Neutrophil (primary cell): ENCODE measurements at regions not wholly inside any gene's neighbourhood (a gene's known extent, or its start where the extent isn't known, plus 50 kb on each side); places are given as distances from the start of the nearest gene placed in this dataset.

Experiments used
- H3K27ac ChIP-seq: fragments of 200-600 bp; sonication (generic); 2 replicates; pipeline ENCODE4 v1.5.1; 2016; ENCODE audit warnings: mild to moderate bottlenecking, moderate library complexity
- H3K27me3 ChIP-seq: fragments of 200-600 bp; sonication (generic); 2 replicates; pipeline ENCODE4 v1.6.0; 2016; ENCODE audit warnings: mild to moderate bottlenecking
- H3K36me3 ChIP-seq: fragments of 200-600 bp; sonication (generic); 2 replicates; pipeline ENCODE4 v1.5.1; 2017
- H3K4me1 ChIP-seq, 2 experiments: fragments of 200-600 bp in 1 of 2; sonication (generic) in 1 of 2; 1 replicate in 1 of 2; 2 replicates in 1 of 2; pipeline versions ENCODE4 v1.5.1 to v1.6.1; 2013 to 2016; ENCODE audit warnings: low read depth in 1 of 2, low read length in 1 of 2, mild to moderate bottlenecking in 1 of 2, moderate library complexity in 1 of 2; ENCODE audit not compliant: control insufficient read depth in 1 of 2, insufficient read depth in 1 of 2
- H3K4me3 ChIP-seq, 2 experiments: fragments of 200-600 bp in 1 of 2; sonication (generic) in 1 of 2; 1 replicate in 1 of 2; 2 replicates in 1 of 2; pipeline ENCODE4 v1.5.1; 2013 to 2016; ENCODE audit warnings: low read depth in 1 of 2, low read length in 1 of 2, mild to moderate bottlenecking in 1 of 2, moderate library complexity in 1 of 2
- H3K9me3 ChIP-seq: fragments of 200-600 bp; sonication (generic); 2 replicates; pipeline ENCODE4 v1.5.1; 2016
- CTCF ChIP-seq: fragments of 200-600 bp; sonication (generic); IDR thresholded peaks from 2 replicates; pipeline ENCODE4 v1.5.1; 2016; ENCODE audit warnings: antibody characterized with exemption

GRCh38 chr5:118321081-118321480 lies 667.3 kb downstream of the DTWD2 start:
- H3K27ac ChIP-seq: no peak overlapping the region
- TF ChIP-seq CTCF: no peak
- H3K4me1 ChIP-seq: no peaks in the 10 kb centered on the region
- H3K9me3 ChIP-seq: peaks cover 4% of the 10 kb centered on the region
- no peaks in the 10 kb centered on the region for H3K36me3 ChIP-seq
- no peaks in the 10 kb centered on the region for H3K27me3 ChIP-seq
- H3K4me3 ChIP-seq: no peak overlapping the region

- H3K36me3 ChIP-seq: no peaks in the 10 kb centered on the region
- no peak overlapping the region for H3K4me3 ChIP-seq
- no peaks in the 10 kb centered on the region for H3K27me3 ChIP-seq
- peaks cover 4% of the 10 kb centered on the region for H3K9me3 ChIP-seq
- TF ChIP-seq CTCF: no peak
- H3K27ac ChIP-seq: no peak overlapping the region
- H3K4me1 ChIP-seq: no peaks in the 10 kb centered on the region
Measured at GRCh38 chr5:118320121-118320520, 668.2 kb downstream of the DTWD2 start.

- no peak for TF ChIP-seq CTCF
- Histone ChIP-seq H3K9me3 (no peaks in the 10 kb centered on the region), H3K4me3 (no peak overlapping the region), H3K27me3 (no peaks in the 10 kb centered on the region), H3K36me3 (no peaks in the 10 kb centered on the region), H3K4me1 (no peaks in the 10 kb centered on the region), H3K27ac (no peak overlapping the region)
Measured at GRCh38 chr5:118314931-118315330, 673.4 kb downstream of the DTWD2 start.

GRCh38 chr5:118311103-118311819 lies 677.1 kb downstream of the DTWD2 start:
- no peak overlapping the region for H3K4me3 ChIP-seq
- H3K36me3 ChIP-seq: no peaks in the 10 kb centered on the region
- H3K27me3 ChIP-seq: no peaks in the 10 kb centered on the region
- H3K27ac ChIP-seq: no peak overlapping the region
- no peaks in the 10 kb centered on the region for H3K9me3 ChIP-seq
- TF ChIP-seq CTCF: no peak
- no peaks in the 10 kb centered on the region for H3K4me1 ChIP-seq

GRCh38 chr5:118310401-118310800 lies 677.9 kb downstream of the DTWD2 start:
- no peaks in the 10 kb centered on the region for H3K27me3 ChIP-seq
- H3K36me3 ChIP-seq: no peaks in the 10 kb centered on the region
- no peak overlapping the region for H3K27ac ChIP-seq
- H3K4me1 ChIP-seq: no peaks in the 10 kb centered on the region
- no peaks in the 10 kb centered on the region for H3K9me3 ChIP-seq
- TF ChIP-seq CTCF: no peak
- H3K4me3 ChIP-seq: no peak overlapping the region
